ENCODE measurements at regions not wholly inside any gene's neighbourhood (a gene's known extent, or its start where the extent isn't known, plus 50 kb on each side); places are given as distances from the start of the nearest gene placed in this dataset.

- Histone ChIP-seq H3K4me3 (ENCODE audit: low read length) (no peak overlapping the region), H2AFZ (ENCODE audit: low read depth, low read length) (no peak overlapping the region), H3K27me3 (ENCODE audit: insufficient read depth, low read length) (no peaks in the 10 kb centered on the region), H3K36me3 (ENCODE audit: insufficient read depth, low read length) (no peaks in the 10 kb centered on the region), H3K9me3 (ENCODE audit: low read length) (no peaks in the 10 kb centered on the region), H3K4me1 (ENCODE audit: insufficient read depth, low read length) (no peaks in the 10 kb centered on the region)
Measured at GRCh38 chr12:58455136-58455535, 465.2 kb downstream of the LRIG3 start.

- Histone ChIP-seq H3K4me1 (ENCODE audit: insufficient read depth, low read length) (no peaks in the 10 kb centered on the region), H3K9me3 (ENCODE audit: low read length) (no peaks in the 10 kb centered on the region), H3K27me3 (ENCODE audit: insufficient read depth, low read length) (no peaks in the 10 kb centered on the region), H3K4me3 (ENCODE audit: low read length) (no peak overlapping the region), H2AFZ (ENCODE audit: low read depth, low read length) (no peak overlapping the region), H3K36me3 (ENCODE audit: insufficient read depth, low read length) (no peaks in the 10 kb centered on the region)
Measured at GRCh38 chr12:58458102-58458501, 462.2 kb downstream of the LRIG3 start.

GRCh38 chr12:58459191-58459590 is 461.1 kb downstream of the LRIG3 start:
- no peaks in the 10 kb centered on the region for H3K36me3 ChIP-seq (ENCODE audit: insufficient read depth, low read length)

GRCh38 chr12:58463051-58463450 is 457.3 kb downstream of the LRIG3 start:
- Histone ChIP-seq H3K9me3 (ENCODE audit: low read length) (peaks cover 3% of the 10 kb centered on the region), H3K27me3 (ENCODE audit: insufficient read depth, low read length) (no peaks in the 10 kb centered on the region), H3K4me3 (ENCODE audit: low read length) (no peak overlapping the region), H3K4me1 (ENCODE audit: insufficient read depth, low read length) (no peaks in the 10 kb centered on the region), H3K36me3 (ENCODE audit: insufficient read depth, low read length) (no peaks in the 10 kb centered on the region), H2AFZ (ENCODE audit: low read depth, low read length) (no peak overlapping the region)

More at GRCh38 chr12:58459191-58459590, 461.1 kb downstream of the LRIG3 start:
- H3K4me1 ChIP-seq (ENCODE audit: insufficient read depth, low read length) = no peaks in the 10 kb centered on the region
- no peak overlapping the region for H2AFZ ChIP-seq (ENCODE audit: low read depth, low read length)
- no peaks in the 10 kb centered on the region for H3K9me3 ChIP-seq (ENCODE audit: low read length)
- no peak overlapping the region for H3K4me3 ChIP-seq (ENCODE audit: low read length)
- no peaks in the 10 kb centered on the region for H3K27me3 ChIP-seq (ENCODE audit: insufficient read depth, low read length)

GRCh38 chr12:58465418-58465817 is 454.9 kb downstream of the LRIG3 start:
- Histone ChIP-seq H2AFZ (ENCODE audit: low read depth, low read length) (no peak overlapping the region), H3K4me1 (ENCODE audit: insufficient read depth, low read length) (no peaks in the 10 kb centered on the region), H3K27me3 (ENCODE audit: insufficient read depth, low read length) (no peaks in the 10 kb centered on the region), H3K9me3 (ENCODE audit: low read length) (peaks cover 3% of the 10 kb centered on the region), H3K36me3 (ENCODE audit: insufficient read depth, low read length) (no peaks in the 10 kb centered on the region), H3K4me3 (ENCODE audit: low read length) (no peak overlapping the region)

GRCh38 chr12:58470266-58471010 is 449.9 kb downstream of the LRIG3 start:
- H3K9me3 ChIP-seq (ENCODE audit: low read length) = peaks cover 3% of the 10 kb centered on the region

GRCh38 chr12:58479401-58479800 is 440.9 kb downstream of the LRIG3 start:
- H3K4me1 ChIP-seq (ENCODE audit: insufficient read depth, low read length) = peaks cover 16% of the 10 kb centered on the region
- no peak overlapping the region for H2AFZ ChIP-seq (ENCODE audit: low read depth, low read length)
- H3K27me3 ChIP-seq (ENCODE audit: insufficient read depth, low read length) = no peaks in the 10 kb centered on the region
- no peak overlapping the region for H3K4me3 ChIP-seq (ENCODE audit: low read length)
- H3K9me3 ChIP-seq (ENCODE audit: low read length) = no peaks in the 10 kb centered on the region
- H3K36me3 ChIP-seq (ENCODE audit: insufficient read depth, low read length) = no peaks in the 10 kb centered on the region

More at GRCh38 chr12:58470266-58471010, 449.9 kb downstream of the LRIG3 start:
- Histone ChIP-seq H3K36me3 (ENCODE audit: insufficient read depth, low read length) (no peaks in the 10 kb centered on the region), H3K27me3 (ENCODE audit: insufficient read depth, low read length) (no peaks in the 10 kb centered on the region), H3K4me1 (ENCODE audit: insufficient read depth, low read length) (no peaks in the 10 kb centered on the region), H2AFZ (ENCODE audit: low read depth, low read length) (no peak overlapping the region), H3K4me3 (ENCODE audit: low read length) (no peak overlapping the region)

- Histone ChIP-seq H3K27me3 (ENCODE audit: insufficient read depth, low read length) (no peaks in the 10 kb centered on the region), H3K4me3 (ENCODE audit: low read length) (no peak overlapping the region), H2AFZ (ENCODE audit: low read depth, low read length) (peak overlapping the region; percentile 74), H3K9me3 (ENCODE audit: low read length) (no peaks in the 10 kb centered on the region), H3K4me1 (ENCODE audit: insufficient read depth, low read length) (peaks cover 17% of the 10 kb centered on the region), H3K36me3 (ENCODE audit: insufficient read depth, low read length) (no peaks in the 10 kb centered on the region)
Measured at GRCh38 chr12:58481811-58482210, 438.5 kb downstream of the LRIG3 start.

GRCh38 chr12:58487255-58487654 is 433.0 kb downstream of the LRIG3 start:
- Histone ChIP-seq H3K4me1 (ENCODE audit: insufficient read depth, low read length) (peaks cover 17% of the 10 kb centered on the region), H3K36me3 (ENCODE audit: insufficient read depth, low read length) (no peaks in the 10 kb centered on the region), H3K4me3 (ENCODE audit: low read length) (no peak overlapping the region)

GRCh38 chr12:58487678-58488161 is 432.6 kb downstream of the LRIG3 start:
- Histone ChIP-seq H2AFZ (ENCODE audit: low read depth, low read length) (no peak overlapping the region), H3K4me1 (ENCODE audit: insufficient read depth, low read length) (peaks cover 17% of the 10 kb centered on the region), H3K9me3 (ENCODE audit: low read length) (no peaks in the 10 kb centered on the region), H3K4me3 (ENCODE audit: low read length) (no peak overlapping the region), H3K36me3 (ENCODE audit: insufficient read depth, low read length) (no peaks in the 10 kb centered on the region), H3K27me3 (ENCODE audit: insufficient read depth, low read length) (no peaks in the 10 kb centered on the region)

More at GRCh38 chr12:58487255-58487654, 433.0 kb downstream of the LRIG3 start:
- Histone ChIP-seq H3K27me3 (ENCODE audit: insufficient read depth, low read length) (no peaks in the 10 kb centered on the region), H2AFZ (ENCODE audit: low read depth, low read length) (no peak overlapping the region), H3K9me3 (ENCODE audit: low read length) (no peaks in the 10 kb centered on the region)

GRCh38 chr12:58489394-58489793 is 430.9 kb downstream of the LRIG3 start:
- Histone ChIP-seq H2AFZ (ENCODE audit: low read depth, low read length) (no peak overlapping the region), H3K4me3 (ENCODE audit: low read length) (no peak overlapping the region), H3K27me3 (ENCODE audit: insufficient read depth, low read length) (no peaks in the 10 kb centered on the region), H3K9me3 (ENCODE audit: low read length) (no peaks in the 10 kb centered on the region), H3K4me1 (ENCODE audit: insufficient read depth, low read length) (peaks cover 17% of the 10 kb centered on the region), H3K36me3 (ENCODE audit: insufficient read depth, low read length) (no peaks in the 10 kb centered on the region)

- Histone ChIP-seq H3K27me3 (ENCODE audit: insufficient read depth, low read length) (no peaks in the 10 kb centered on the region), H3K36me3 (ENCODE audit: insufficient read depth, low read length) (no peaks in the 10 kb centered on the region), H3K4me1 (ENCODE audit: insufficient read depth, low read length) (peaks cover 17% of the 10 kb centered on the region), H3K4me3 (ENCODE audit: low read length) (no peak overlapping the region), H2AFZ (ENCODE audit: low read depth, low read length) (no peak overlapping the region), H3K9me3 (ENCODE audit: low read length) (no peaks in the 10 kb centered on the region)
Measured at GRCh38 chr12:58491306-58491705, 429.0 kb downstream of the LRIG3 start.

- no peaks in the 10 kb centered on the region for H3K27me3 ChIP-seq (ENCODE audit: insufficient read depth, low read length)
- H3K4me1 ChIP-seq (ENCODE audit: insufficient read depth, low read length) = no peaks in the 10 kb centered on the region
- H3K9me3 ChIP-seq (ENCODE audit: low read length) = no peaks in the 10 kb centered on the region
- no peak overlapping the region for H2AFZ ChIP-seq (ENCODE audit: low read depth, low read length)
- H3K4me3 ChIP-seq (ENCODE audit: low read length) = no peak overlapping the region
- no peaks in the 10 kb centered on the region for H3K36me3 ChIP-seq (ENCODE audit: insufficient read depth, low read length)
Measured at GRCh38 chr12:58496411-58497190, 423.7 kb downstream of the LRIG3 start.

Measured in neuron (in vitro differentiated cells).